ENCODE measurements at regions not wholly inside any gene's neighbourhood (a gene's known extent, or its start where the extent isn't known, plus 50 kb on each side); places are given as distances from the start of the nearest gene placed in this dataset.

GRCh38 chr10:9253121-9253520 is 1198.6 kb downstream of the GATA3 start:
- TF ChIP-seq POLR2AphosphoS5 (IDR thresholded peaks at IDR 0.05; ENCODE audit: insufficient read depth, low read depth, low read length): no peak
- TF ChIP-seq POLR2A (IDR thresholded peaks at IDR 0.05; ENCODE audit: low read depth, low read length): no peak
- intact Hi-C loops (cut with micrococcal nuclease): no loop called here
- Histone ChIP-seq H3K4me1 (ENCODE audit: control insufficient read depth, extremely low read depth, insufficient read depth, low read length) (no peaks in the 10 kb centered on the region), H2AFZ (ENCODE audit: low read depth, low read length) (no peak overlapping the region), H3K36me3 (ENCODE audit: control insufficient read depth in 2 of 2, extremely low read depth in 1 of 2, insufficient read depth in 2 of 2, low read length in 2 of 2) (no peaks in the 10 kb centered on the region), H3K4me3 (replicated peaks in 1 of 3; ENCODE audit: insufficient read depth in 1 of 3, low read depth in 1 of 3, low read length in 3 of 3) (no peak overlapping the region), H3K79me2 (ENCODE audit: control insufficient read depth, insufficient read depth, low read length) (no peaks in the 10 kb centered on the region), H3K27me3 (ENCODE audit: control insufficient read depth in 2 of 2, insufficient read depth in 2 of 2, low read length in 2 of 2) (no peaks in the 10 kb centered on the region), H3K4me2 (ENCODE audit: insufficient read depth, low read length) (no peak overlapping the region), H4K20me1 (replicated peaks; ENCODE audit: control insufficient read depth, extremely low read depth, insufficient read depth, low read length) (no peaks in the 10 kb centered on the region), H3K27ac (ENCODE audit: insufficient read depth, low read depth, low read length) (no peak overlapping the region), H3K9me1 (replicated peaks; ENCODE audit: control insufficient read depth, extremely low read depth, insufficient read depth, low read length) (no peaks in the 10 kb centered on the region), H3K9me3 (replicated peaks; ENCODE audit: control insufficient read depth, insufficient read depth, low read length) (no peaks in the 10 kb centered on the region), H3K9ac (replicated peaks; ENCODE audit: extremely low read depth, insufficient read depth, low read length) (no peak overlapping the region)
- BruUV-seq (replicated peaks): no TSS peak
- DNase-seq (ENCODE audit: low read depth, low spot score) (peak; percentile 13), FAIRE-seq (no peak)
- dilution Hi-C loops (cut with MboI; ENCODE audit: extremely low pct_ligation_motif_present, low sequenced_read_pairs): no loop called here
- POLR2A ChIA-PET: no interaction called here
- CTCF ChIA-PET: no interaction called here

GRCh38 chr10:9254353-9254752 is 1199.9 kb downstream of the GATA3 start:
- dilution Hi-C loops (cut with MboI; ENCODE audit: extremely low pct_ligation_motif_present, low sequenced_read_pairs): no loop called here
- H3K9ac ChIP-seq (replicated peaks; ENCODE audit: extremely low read depth, insufficient read depth, low read length): no peak overlapping the region
- no peak overlapping the region for H3K4me2 ChIP-seq (ENCODE audit: insufficient read depth, low read length)
- ChIA-PET CTCF (no interaction called here), POLR2A (no interaction called here)
- DNase-seq (ENCODE audit: low read depth, low spot score): no peak
- no peak for FAIRE-seq
- no peaks in the 10 kb centered on the region for H3K27me3 ChIP-seq (ENCODE audit: control insufficient read depth in 2 of 2, insufficient read depth in 2 of 2, low read length in 2 of 2)
- no peaks in the 10 kb centered on the region for H3K9me3 ChIP-seq (replicated peaks; ENCODE audit: control insufficient read depth, insufficient read depth, low read length)
- H3K9me1 ChIP-seq (replicated peaks; ENCODE audit: control insufficient read depth, extremely low read depth, insufficient read depth, low read length): no peaks in the 10 kb centered on the region
- H3K27ac ChIP-seq (ENCODE audit: insufficient read depth, low read depth, low read length): no peak overlapping the region
- no peaks in the 10 kb centered on the region for H3K36me3 ChIP-seq (ENCODE audit: control insufficient read depth in 2 of 2, extremely low read depth in 1 of 2, insufficient read depth in 2 of 2, low read length in 2 of 2)
- H3K4me3 ChIP-seq (replicated peaks in 1 of 3; ENCODE audit: insufficient read depth in 1 of 3, low read depth in 1 of 3, low read length in 3 of 3): no peak overlapping the region
- TF ChIP-seq POLR2A (IDR thresholded peaks at IDR 0.05; ENCODE audit: low read depth, low read length): no peak
- TF ChIP-seq MYC (IDR thresholded peaks at IDR 0.05; ENCODE audit: low read depth, low read length): no peak
- TF ChIP-seq POLR2AphosphoS5 (IDR thresholded peaks at IDR 0.05; ENCODE audit: insufficient read depth, low read depth, low read length): no peak
- TF ChIP-seq JUN (IDR thresholded peaks at IDR 0.05; ENCODE audit: borderline replicate concordance, insufficient read depth, insufficient read length, low read depth): no peak
- no peak for TF ChIP-seq GATA2 (IDR thresholded peaks at IDR 0.05; ENCODE audit: insufficient read depth, insufficient read length, low read depth, low read length)
- no peak for TF ChIP-seq MAX (IDR thresholded peaks at IDR 0.05; ENCODE audit: insufficient read depth, insufficient read length)
- BruUV-seq (replicated peaks): no TSS peak
- H3K79me2 ChIP-seq (ENCODE audit: control insufficient read depth, insufficient read depth, low read length): no peaks in the 10 kb centered on the region
- H3K4me1 ChIP-seq (ENCODE audit: control insufficient read depth, extremely low read depth, insufficient read depth, low read length): no peaks in the 10 kb centered on the region
- intact Hi-C loops (cut with micrococcal nuclease): no loop called here
- H2AFZ ChIP-seq (ENCODE audit: low read depth, low read length): no peak overlapping the region
- H4K20me1 ChIP-seq (replicated peaks; ENCODE audit: control insufficient read depth, extremely low read depth, insufficient read depth, low read length): no peaks in the 10 kb centered on the region

All from endothelial cell of umbilical vein (primary cell).